Left cardiac atrium (tissue), 4 donors: ENCODE measurements at regions not wholly inside any gene's neighbourhood (a gene's known extent, or its start where the extent isn't known, plus 50 kb on each side); places are given as distances from the start of the nearest gene placed in this dataset.

Experiments used
- ATAC-seq, 2 donors: fragments of 200-7000 bp; cut with Tn5 transposase; one replicate each; pipeline ENCODE4 v1.9.1; 2020; ENCODE audit warnings: mild to moderate bottlenecking in 2 of 2, moderate library complexity in 2 of 2
- DNase-seq: peaks from one replicate; pipeline ENCODE4 v3.0.0-alpha.2; 2020
- intact Hi-C, 2 donors: fragments of 100-400 bp; cut with DNase I; formaldehyde crosslinking; loops; one replicate each; pipeline versions ENCODE4 v1.14.1 to v1.15.1; 2022 to 2023
- donor health status: DM: no; HTN: yes; CAD: no.
- donor health status: DM: no; HTN: yes; CAD: no; lungs with severe emphysema.
- donor health status: DM: yes; HTN: yes; CAD: no.
- donor health status: Dilated cardiomyopathy.

GRCh38 chr9:109908459-109909390 lies 128.7 kb downstream of the PALM2AKAP2 start:
- ATAC-seq (no peak), DNase-seq (no peak)
- intact Hi-C loops = loop anchor here (10.0 kb wide), 2 partner anchors 246 to 306 kb away; no protein-coding TSS in a partner anchor

GRCh38 chr9:109910671-109911518 lies 130.9 kb downstream of the PALM2AKAP2 start:
- peak in 1 of 2 donors; percentile 50 for ATAC-seq
- intact Hi-C loops = loop anchor here in 1 of 2 donors (5.0 kb wide), 1 partner anchor 136 kb away; no protein-coding TSS in a partner anchor
- no peak for DNase-seq

GRCh38 chr9:109912082-109912582 lies 132.1 kb downstream of the PALM2AKAP2 start:
- intact Hi-C loops = loop anchor here in 1 of 2 donors (5.0 kb wide), 1 partner anchor 135 kb away; no protein-coding TSS in a partner anchor
- DNase-seq (no peak), ATAC-seq (peak in 1 of 2 donors; percentile 18)

- DNase-seq (no peak), ATAC-seq (no peak)
- intact Hi-C loops = loop anchor here in 1 of 2 donors (5.0 kb wide), 1 partner anchor 134 kb away; no protein-coding TSS in a partner anchor
Observed at GRCh38 chr9:109912726-109913460, 132.9 kb downstream of the PALM2AKAP2 start.

GRCh38 chr9:109913461-109913810 lies 133.4 kb downstream of the PALM2AKAP2 start:
- DNase-seq (no peak), ATAC-seq (no peak)
- intact Hi-C loops = loop anchor here in 1 of 2 donors (5.0 kb wide), 1 partner anchor 134 kb away; no protein-coding TSS in a partner anchor

- ATAC-seq = no peak
- no peak for DNase-seq
- intact Hi-C loops = loop anchor here in 1 of 2 donors (5.0 kb wide), 1 partner anchor 133 kb away; no protein-coding TSS in a partner anchor
Observed at GRCh38 chr9:109914280-109915027, 134.5 kb downstream of the PALM2AKAP2 start.

- intact Hi-C loops = no loop called here
- ATAC-seq = no peak
- DNase-seq = no peak
Observed at GRCh38 chr9:109916316-109916715, 136.3 kb downstream of the PALM2AKAP2 start.

GRCh38 chr9:109918339-109919163 lies 138.6 kb downstream of the PALM2AKAP2 start:
- intact Hi-C loops = no loop called here
- peak; percentile 41 to 43 for ATAC-seq
- no peak for DNase-seq

- no peak for DNase-seq
- intact Hi-C loops = no loop called here
- no peak for ATAC-seq
Observed at GRCh38 chr9:109919736-109920408, 139.9 kb downstream of the PALM2AKAP2 start.

GRCh38 chr9:109922617-109923470 lies 142.8 kb downstream of the PALM2AKAP2 start:
- intact Hi-C loops = no loop called here
- DNase-seq (no peak), ATAC-seq (no peak)

GRCh38 chr9:109923471-109923760 lies 143.4 kb downstream of the PALM2AKAP2 start:
- ATAC-seq (no peak), DNase-seq (no peak)
- intact Hi-C loops = no loop called here

GRCh38 chr9:109923806-109924205 lies 143.8 kb downstream of the PALM2AKAP2 start:
- DNase-seq (no peak), ATAC-seq (no peak)
- intact Hi-C loops = no loop called here

GRCh38 chr9:109925799-109926198 lies 145.8 kb downstream of the PALM2AKAP2 start:
- ATAC-seq (no peak), DNase-seq (no peak)
- intact Hi-C loops = no loop called here

- DNase-seq (no peak), ATAC-seq (peak in 1 of 2 donors; percentile 48)
- intact Hi-C loops = no loop called here
Observed at GRCh38 chr9:109926421-109926869, 146.4 kb downstream of the PALM2AKAP2 start.

- ATAC-seq = no peak
- intact Hi-C loops = no loop called here
Observed at GRCh38 chr9:109931623-109932022, 151.6 kb downstream of the PALM2AKAP2 start.

More at GRCh38 chr9:109931623-109932022, 151.6 kb downstream of the PALM2AKAP2 start:
- no peak for DNase-seq
